BLaER1 treated with 17β-estradiol and CSF1 and Interleukin-3, amounts not matched to agents 10 nM and 100 nM (cell line): ENCODE measurements at regions not wholly inside any gene's neighbourhood (a gene's known extent, or its start where the extent isn't known, plus 50 kb on each side); places are given as distances from the start of the nearest gene placed in this dataset.
"Not testable (repeated sequence)": the region's sequence is repeated elsewhere in the genome, so short reads cannot be mapped to it uniquely, and the experiment has no call there.

Experiments used
- H3K27ac ChIP-seq, 11 experiments: shearing (Covaris generic); formaldehyde crosslinking; 2 replicates each; pipeline ENCODE4 v1.8.1; 2022
- H3K27me3 ChIP-seq, 11 experiments: shearing (Covaris generic); formaldehyde crosslinking; 2 replicates each; pipeline ENCODE4 v1.8.1; 2022
- H3K36me3 ChIP-seq, 11 experiments: shearing (Covaris generic); formaldehyde crosslinking; 2 replicates each; pipeline ENCODE4 v1.8.1; 2022
- H3K4me1 ChIP-seq, 10 experiments: shearing (Covaris generic); formaldehyde crosslinking; 2 replicates each; pipeline ENCODE4 v1.8.1; 2022
- H3K4me2 ChIP-seq, 11 experiments: shearing (Covaris generic); formaldehyde crosslinking; 2 replicates each; pipeline ENCODE4 v1.8.1; 2022
- H3K4me3 ChIP-seq, 10 experiments: shearing (Covaris generic); formaldehyde crosslinking; 2 replicates each; pipeline ENCODE4 v1.8.1; 2022
- H3K9ac ChIP-seq, 11 experiments: shearing (Covaris generic); formaldehyde crosslinking; 2 replicates each; pipeline ENCODE4 v1.8.1; 2022
- H3K9me3 ChIP-seq, 11 experiments: shearing (Covaris generic); formaldehyde crosslinking; replicated peaks in 1 of 11; 2 replicates each; pipeline ENCODE4 v1.8.1; 2022
- H4K20me1 ChIP-seq, 11 experiments: shearing (Covaris generic); formaldehyde crosslinking; 2 replicates each; pipeline ENCODE4 v1.8.1; 2022
- Cebpa-rat ChIP-seq, 11 experiments: shearing (Covaris generic); IDR thresholded peaks; 2 replicates each; pipeline ENCODE4 v1.8.1; 2022

DNA sequence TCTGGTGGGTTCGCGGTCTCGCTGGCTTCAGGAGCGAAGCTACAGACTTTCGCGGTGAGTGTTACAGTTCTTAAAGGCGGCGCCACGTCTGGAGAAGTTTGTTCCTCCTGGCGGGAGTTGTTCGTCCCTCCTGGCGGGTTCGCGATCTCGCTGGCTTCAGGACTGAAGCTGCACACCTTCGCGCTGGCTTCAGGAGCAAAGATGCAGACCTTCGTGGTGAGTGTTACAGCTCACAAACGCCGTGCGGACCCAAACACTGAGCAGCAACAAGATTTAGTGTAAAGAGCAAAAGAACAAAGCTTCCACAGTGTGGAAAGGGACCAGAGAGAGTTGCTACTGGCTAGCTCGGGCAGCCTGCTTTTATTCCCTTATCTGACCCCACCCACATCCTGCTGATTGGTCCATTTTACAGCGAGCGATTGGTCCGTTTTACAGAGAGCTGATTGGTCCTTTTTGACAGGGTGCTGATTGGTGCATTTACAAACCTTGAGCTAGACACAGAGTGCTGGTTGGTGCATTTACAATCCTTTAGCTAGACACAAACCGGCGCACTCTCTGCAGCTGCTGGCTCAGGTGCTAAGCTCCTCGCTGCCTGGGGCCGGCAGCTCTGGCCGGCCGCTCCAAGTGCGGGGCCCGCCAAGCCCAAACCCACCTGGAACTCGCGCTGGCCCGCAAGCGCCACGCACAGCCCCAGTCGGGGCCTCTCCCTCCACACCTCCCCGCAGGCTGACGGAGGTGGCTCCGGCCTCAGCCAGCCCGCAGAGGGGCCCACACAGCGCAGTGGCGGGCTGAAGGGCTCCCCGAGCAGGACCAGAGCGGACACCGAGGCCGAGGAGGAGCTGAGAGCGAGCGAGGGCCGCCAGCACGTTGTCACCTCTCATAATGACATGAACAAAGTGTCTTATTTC, 172.8 kb upstream of the KCTD3 start:
- Histone ChIP-seq H3K27ac (no peak overlapping the region), H3K4me1 (peaks cover 0 to 7% (median 0%) of the 10 kb centered on the region in 10 experiments; a peak in 1 of 20 replicates), H3K4me3 (no peak overlapping the region), H3K9me3 (peaks cover 7 to 17% (median 12%) of the 10 kb centered on the region in 11 experiments; a peak in 19 of 22 replicates), H4K20me1 (no peaks in the 10 kb centered on the region), H3K27me3 (no peaks in the 10 kb centered on the region), H3K4me2 (peak overlapping the region in 1 of 11 experiments; percentile 19; a peak in 1 of 22 replicates), H3K36me3 (no peaks in the 10 kb centered on the region), H3K9ac (no peak overlapping the region)
- no peak for TF ChIP-seq Cebpa-rat (IDR thresholded peaks at IDR 0.05)

DNA sequence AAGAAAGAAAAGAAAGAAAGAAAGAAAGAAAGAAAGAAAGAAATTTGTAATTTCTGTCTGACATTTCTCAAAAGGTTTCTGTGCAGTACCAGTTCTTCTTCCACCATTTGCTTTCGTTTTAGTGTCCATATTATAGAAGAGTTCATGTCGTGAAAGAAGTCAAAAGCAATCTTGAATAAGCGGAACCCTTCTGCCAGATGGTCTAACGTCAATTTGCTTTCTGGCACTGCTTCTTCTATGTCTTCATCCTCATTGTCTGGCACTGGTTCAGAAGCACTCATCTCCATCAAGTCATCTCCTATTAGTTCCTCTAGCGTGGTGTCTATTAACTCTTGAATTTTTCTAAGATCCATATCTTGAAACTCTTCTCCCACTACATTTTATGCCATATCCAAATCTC, 170.0 kb upstream of the KCTD3 start:
- no peak overlapping the region for H3K27ac ChIP-seq
- no peak overlapping the region for H3K9ac ChIP-seq
- TF ChIP-seq Cebpa-rat (IDR thresholded peaks at IDR 0.05): no peak
- 0 out of 20 replicates have a peak, but pooled peaks cover 0 to 7% (median 0%) of the 10 kb centered on the region in 10 experiments for H3K4me1 ChIP-seq
- no peaks in the 10 kb centered on the region for H4K20me1 ChIP-seq
- no peaks in the 10 kb centered on the region for H3K36me3 ChIP-seq
- H3K9me3 ChIP-seq: peaks cover 7 to 17% (median 12%) of the 10 kb centered on the region in 11 experiments; a peak in 19 of 22 replicates
- H3K4me3 ChIP-seq: no peak overlapping the region
- no peaks in the 10 kb centered on the region for H3K27me3 ChIP-seq
- H3K4me2 ChIP-seq: no peak overlapping the region

- Histone ChIP-seq H3K4me1 (0 out of 20 replicates have a peak, but pooled peaks cover 0 to 7% (median 0%) of the 10 kb centered on the region in 10 experiments), H3K9ac (no peak overlapping the region), H3K27me3 (no peaks in the 10 kb centered on the region), H3K36me3 (no peaks in the 10 kb centered on the region), H3K9me3 (peaks cover 7 to 17% (median 12%) of the 10 kb centered on the region in 11 experiments; a peak in 19 of 22 replicates), H4K20me1 (no peaks in the 10 kb centered on the region), H3K4me2 (no peak overlapping the region), H3K27ac (no peak overlapping the region), H3K4me3 (no peak overlapping the region)
- TF ChIP-seq Cebpa-rat (IDR thresholded peaks at IDR 0.05): no peak
Observed at GRCh38 chr1:215397843-215398242, 169.3 kb upstream of the KCTD3 start.

GRCh38 chr1:215399787-215400186, 167.3 kb upstream of the KCTD3 start:
- Histone ChIP-seq H3K9ac (no peak overlapping the region), H4K20me1 (no peaks in the 10 kb centered on the region), H3K27ac (no peak overlapping the region), H3K4me1 (no peaks in the 10 kb centered on the region), H3K4me3 (no peak overlapping the region), H3K36me3 (no peaks in the 10 kb centered on the region), H3K4me2 (no peak overlapping the region), H3K27me3 (no peaks in the 10 kb centered on the region), H3K9me3 (peaks cover 0 to 6% (median 2%) of the 10 kb centered on the region in 11 experiments; a peak in 13 of 22 replicates)
- no peak for TF ChIP-seq Cebpa-rat (IDR thresholded peaks at IDR 0.05)

DNA sequence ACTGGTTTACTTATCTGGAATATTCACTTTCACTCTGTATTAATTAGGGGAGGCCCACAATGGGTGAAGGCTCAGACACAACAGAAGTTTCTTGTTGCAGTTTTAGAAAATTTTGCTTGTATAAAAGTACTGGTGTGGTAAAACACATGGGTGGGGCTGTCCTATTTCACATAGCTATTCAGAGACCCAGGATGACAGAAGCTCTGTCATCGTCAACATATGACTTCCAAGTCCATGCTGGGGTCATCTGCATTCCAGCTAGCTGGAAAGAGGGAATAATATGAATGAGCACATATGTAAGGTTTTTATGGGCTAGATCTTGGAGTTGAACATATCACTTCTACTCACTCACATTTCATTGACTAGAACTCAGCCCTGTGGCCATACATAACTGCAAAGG, 166.4 kb upstream of the KCTD3 start:
- H3K36me3 ChIP-seq: no peaks in the 10 kb centered on the region
- no peak overlapping the region for H3K9ac ChIP-seq
- no peak for TF ChIP-seq Cebpa-rat (IDR thresholded peaks at IDR 0.05)
- H3K27ac ChIP-seq: no peak overlapping the region
- H3K9me3 ChIP-seq: no peaks in the 10 kb centered on the region
- H3K4me1 ChIP-seq: no peaks in the 10 kb centered on the region
- H3K4me2 ChIP-seq: no peak overlapping the region
- H4K20me1 ChIP-seq: no peaks in the 10 kb centered on the region
- no peaks in the 10 kb centered on the region for H3K27me3 ChIP-seq
- H3K4me3 ChIP-seq: no peak overlapping the region

- no peaks in the 10 kb centered on the region for H3K36me3 ChIP-seq
- no peaks in the 10 kb centered on the region for H3K9me3 ChIP-seq
- H4K20me1 ChIP-seq: no peaks in the 10 kb centered on the region
- H3K9ac ChIP-seq: no peak overlapping the region
- H3K4me1 ChIP-seq: no peaks in the 10 kb centered on the region
- no peaks in the 10 kb centered on the region for H3K27me3 ChIP-seq
- no peak overlapping the region for H3K4me2 ChIP-seq
- no peak for TF ChIP-seq Cebpa-rat (IDR thresholded peaks at IDR 0.05)
- no peak overlapping the region for H3K27ac ChIP-seq
- no peak overlapping the region for H3K4me3 ChIP-seq
Observed at GRCh38 chr1:215402147-215402546, 165.0 kb upstream of the KCTD3 start.

DNA sequence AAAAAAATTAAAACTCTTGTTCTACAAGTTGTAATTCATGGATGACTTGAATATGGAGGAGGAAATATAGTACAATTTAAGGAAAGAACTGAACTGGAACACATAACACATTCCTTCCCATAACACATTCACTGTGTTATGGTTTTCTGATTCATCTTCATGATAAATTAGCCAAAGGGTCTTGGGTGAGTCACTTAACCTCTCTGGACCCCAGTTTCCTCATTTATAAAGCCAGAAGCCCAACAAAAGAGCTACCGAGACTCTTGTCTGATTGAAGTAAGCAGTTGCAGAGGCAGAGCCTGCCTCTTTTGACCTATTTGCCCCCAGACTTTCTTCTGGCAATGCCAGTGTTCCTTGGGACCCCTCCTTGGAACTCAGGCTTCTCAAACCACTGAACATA, 161.9 kb upstream of the KCTD3 start:
- no peaks in the 10 kb centered on the region for H3K36me3 ChIP-seq
- H3K4me3 ChIP-seq: no peak overlapping the region
- H3K9me3 ChIP-seq: no peaks in the 10 kb centered on the region
- no peak overlapping the region for H3K9ac ChIP-seq
- H3K27me3 ChIP-seq: no peaks in the 10 kb centered on the region
- H3K4me1 ChIP-seq: no peaks in the 10 kb centered on the region
- no peak for TF ChIP-seq Cebpa-rat (IDR thresholded peaks at IDR 0.05)
- H4K20me1 ChIP-seq: no peaks in the 10 kb centered on the region
- no peak overlapping the region for H3K27ac ChIP-seq
- H3K4me2 ChIP-seq: no peak overlapping the region

GRCh38 chr1:215406927-215407326, 160.2 kb upstream of the KCTD3 start:
- H4K20me1 ChIP-seq: no peaks in the 10 kb centered on the region
- H3K9me3 ChIP-seq: no peaks in the 10 kb centered on the region
- no peak overlapping the region for H3K9ac ChIP-seq
- H3K27me3 ChIP-seq: no peaks in the 10 kb centered on the region
- no peaks in the 10 kb centered on the region for H3K36me3 ChIP-seq
- no peak for TF ChIP-seq Cebpa-rat (IDR thresholded peaks at IDR 0.05)
- no peak overlapping the region for H3K27ac ChIP-seq
- no peak overlapping the region for H3K4me3 ChIP-seq
- no peaks in the 10 kb centered on the region for H3K4me1 ChIP-seq
- H3K4me2 ChIP-seq: no peak overlapping the region

- H3K4me1 ChIP-seq: no peaks in the 10 kb centered on the region
- H4K20me1 ChIP-seq: no peaks in the 10 kb centered on the region
- TF ChIP-seq Cebpa-rat (IDR thresholded peaks at IDR 0.05): no peak
- no peaks in the 10 kb centered on the region for H3K9me3 ChIP-seq
- no peak overlapping the region for H3K4me2 ChIP-seq
- H3K36me3 ChIP-seq: no peaks in the 10 kb centered on the region
- no peak overlapping the region for H3K4me3 ChIP-seq
- H3K27me3 ChIP-seq: no peaks in the 10 kb centered on the region
- H3K9ac ChIP-seq: no peak overlapping the region
- no peak overlapping the region for H3K27ac ChIP-seq
Observed at GRCh38 chr1:215407575-215407974, 159.5 kb upstream of the KCTD3 start.

DNA sequence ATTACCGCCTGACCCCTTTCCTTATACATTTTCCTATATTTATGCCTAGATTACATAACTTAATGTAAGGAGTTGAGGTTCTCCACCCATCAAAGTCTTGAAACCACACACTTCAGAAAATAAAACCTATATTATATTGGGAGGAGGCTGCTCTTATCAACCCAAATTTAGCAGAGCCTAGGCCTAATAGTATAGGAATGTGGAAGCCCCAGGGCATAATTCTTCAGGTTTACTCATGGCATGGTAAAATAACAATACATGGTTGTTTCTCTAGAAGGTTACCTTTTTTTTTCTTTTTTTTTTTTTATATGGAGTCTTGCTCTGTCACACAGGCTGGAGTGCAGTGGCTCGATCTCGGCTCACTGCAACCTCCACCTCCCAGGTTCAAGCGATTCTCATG, 157.6 kb upstream of the KCTD3 start:
- H3K4me1 ChIP-seq, H3K27ac ChIP-seq, H3K9ac ChIP-seq, H3K9me3 ChIP-seq, H3K4me2 ChIP-seq, H4K20me1 ChIP-seq, H3K27me3 ChIP-seq, H3K4me3 ChIP-seq, H3K36me3 ChIP-seq: not testable (repeated sequence)

DNA sequence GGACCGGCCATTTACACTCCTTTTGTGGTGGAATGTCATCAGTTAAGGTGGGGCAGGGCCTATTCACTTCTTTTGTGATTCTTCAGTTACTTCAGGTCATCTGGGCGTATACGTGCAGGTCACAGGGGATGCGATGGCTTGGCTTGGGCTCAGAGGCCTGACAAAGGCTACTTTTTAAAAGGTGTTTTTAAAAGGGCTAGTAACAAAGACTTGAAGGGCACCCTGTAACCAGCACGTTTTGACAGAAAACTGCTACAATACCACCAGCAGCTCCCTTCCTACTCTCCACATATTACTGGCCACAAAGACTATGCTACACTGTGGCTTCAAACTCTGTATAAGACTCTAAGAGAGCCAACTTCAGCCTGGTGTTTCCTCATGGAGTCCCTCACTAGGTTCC, 151.6 kb upstream of the KCTD3 start:
- not testable (repeated sequence) for H3K4me2 ChIP-seq

More for the DNA sequence above, 151.6 kb upstream of the KCTD3 start:
- H3K4me3 ChIP-seq, H3K9me3 ChIP-seq, H3K27me3 ChIP-seq, H4K20me1 ChIP-seq, H3K4me1 ChIP-seq, H3K36me3 ChIP-seq, H3K9ac ChIP-seq, H3K27ac ChIP-seq: not testable (repeated sequence)
